Liver (tissue), 8 donors: ENCODE measurements at regions not wholly inside any gene's neighbourhood (a gene's known extent, or its start where the extent isn't known, plus 50 kb on each side); places are given as distances from the start of the nearest gene placed in this dataset.

Source experiments
- DNase-seq: peaks from one replicate; pipeline ENCODE4 v3.0.0-alpha.2; 2017; ENCODE audit warnings: low spot score
- H3K27ac ChIP-seq, 2 donors: one replicate each; pipeline ENCODE4 v1.7.0; 2013; ENCODE audit warnings: inconsistent platforms in 2 of 2, low read length in 2 of 2, control low read depth in 1 of 2, low read depth in 1 of 2, mild to moderate bottlenecking in 1 of 2
- H3K27me3 ChIP-seq, 4 donors: one replicate each; pipeline versions ENCODE4 v1.6.1 to v1.7.0; 2013; ENCODE audit warnings: low read length in 3 of 4, inconsistent platforms in 1 of 4, mild to moderate bottlenecking in 1 of 4, moderate library complexity in 1 of 4; ENCODE audit not compliant: control insufficient read depth in 4 of 4, insufficient read depth in 4 of 4
- H3K36me3 ChIP-seq, 4 donors: one replicate each; pipeline versions ENCODE4 v1.6.1 to v1.7.0; 2013; ENCODE audit warnings: low read length in 3 of 4, mild to moderate bottlenecking in 3 of 4, low read depth in 1 of 4, moderate library complexity in 1 of 4; ENCODE audit not compliant: control insufficient read depth in 4 of 4, insufficient read depth in 3 of 4
- H3K4me1 ChIP-seq, 4 donors: one replicate each; pipeline versions ENCODE4 v1.6.1 to v1.7.0; 2013; ENCODE audit warnings: low read length in 3 of 4, mild to moderate bottlenecking in 3 of 4, moderate library complexity in 1 of 4; ENCODE audit not compliant: control insufficient read depth in 4 of 4, insufficient read depth in 4 of 4
- H3K4me3 ChIP-seq, 3 donors: one replicate each; pipeline versions ENCODE4 v1.6.1 to v1.7.0; 2013; ENCODE audit warnings: low read length in 3 of 3, control low read depth in 1 of 3, low read depth in 1 of 3, mild to moderate bottlenecking in 1 of 3
- H3K9ac ChIP-seq, 2 donors: one replicate each; pipeline ENCODE4 v1.7.0; 2013; ENCODE audit warnings: low read length in 2 of 2, mild to moderate bottlenecking in 2 of 2, moderate library complexity in 2 of 2, control low read depth in 1 of 2, low read depth in 1 of 2
- H3K9me3 ChIP-seq, 4 donors: one replicate each; pipeline versions ENCODE4 v1.6.1 to v1.7.0; 2013; ENCODE audit warnings: low read length in 3 of 4; ENCODE audit not compliant: control insufficient read depth in 4 of 4
- CTCF ChIP-seq: fragments of 150-350 bp; IDR thresholded peaks from 2 replicates; pipeline ENCODE4 v1.5.1; 2017; ENCODE audit warnings: improper control_type of control experiment, low read depth, low read length; ENCODE audit not compliant: missing input control
- EGR1 ChIP-seq, 2 donors: IDR thresholded peaks; 2 replicates each; pipeline ENCODE4 v1.6.1; 2016 to 2018; ENCODE audit warnings: antibody characterized with exemption in 2 of 2, low read depth in 2 of 2
- FOXA1 ChIP-seq: IDR thresholded peaks from 2 replicates; pipeline ENCODE4 v1.6.1; 2016; ENCODE audit warnings: antibody characterized with exemption
- FOXA2 ChIP-seq: IDR thresholded peaks from 2 replicates; pipeline ENCODE4 v1.6.1; 2016; ENCODE audit warnings: antibody characterized with exemption
- GABPA ChIP-seq, 2 donors: IDR thresholded peaks in 1 of 2; conservative IDR thresholded peaks in 1 of 2; 2 replicates each; pipeline ENCODE4 v1.6.1; 2016; ENCODE audit warnings: antibody characterized with exemption in 2 of 2, mild to moderate bottlenecking in 1 of 2, moderate library complexity in 1 of 2
- HNF4A ChIP-seq, 2 donors: conservative IDR thresholded peaks; 2 replicates each; pipeline ENCODE4 v1.6.1; 2016; ENCODE audit warnings: antibody characterized with exemption in 2 of 2, mild to moderate bottlenecking in 2 of 2
- HNF4G ChIP-seq: IDR thresholded peaks from 2 replicates; pipeline ENCODE4 v1.6.1; 2016; ENCODE audit warnings: antibody characterized with exemption
- JUND ChIP-seq, 2 donors: IDR thresholded peaks; 2 replicates each; pipeline ENCODE4 v1.6.1; 2016; ENCODE audit warnings: antibody characterized with exemption in 2 of 2
- NR2F2 ChIP-seq: IDR thresholded peaks from 2 replicates; pipeline ENCODE4 v1.6.1; 2016; ENCODE audit warnings: antibody characterized with exemption
- RAD21 ChIP-seq, 2 donors: IDR thresholded peaks; 2 replicates each; pipeline ENCODE4 v1.6.1; 2016; ENCODE audit warnings: antibody characterized with exemption in 2 of 2, mild to moderate bottlenecking in 2 of 2
- RXRA ChIP-seq, 2 donors: IDR thresholded peaks; 2 replicates each; pipeline ENCODE4 v1.6.1; 2017 to 2018; ENCODE audit warnings: antibody characterized with exemption in 2 of 2, mild to moderate bottlenecking in 1 of 2
- SP1 ChIP-seq: IDR thresholded peaks from 2 replicates; pipeline ENCODE4 v1.6.1; 2018; ENCODE audit warnings: antibody characterized with exemption, mild to moderate bottlenecking
- TAF1 ChIP-seq: conservative IDR thresholded peaks from 2 replicates; pipeline ENCODE4 v1.6.1; 2016; ENCODE audit warnings: antibody characterized with exemption, mild to moderate bottlenecking
- WGBS: extraction: QIAGEN DNeasy Blood & Tissue Kit; methylation state at CpG from one replicate; pipeline ENCODE4 v1.1.7; 2013; 5-methylcytosine and 5-hydroxymethylcytosine counted together
- TF ChIP-seq, protein P1 (sequence below): IDR thresholded peaks from 2 replicates; pipeline ENCODE4 v1.6.1; 2016; ENCODE audit warnings: antibody characterized with exemption, mild to moderate bottlenecking
- TF ChIP-seq, protein P2 (sequence below): IDR thresholded peaks from 2 replicates; pipeline ENCODE4 v1.6.1; 2016; ENCODE audit warnings: antibody characterized with exemption
- TF ChIP-seq, protein P3 (sequence below): IDR thresholded peaks from 2 replicates; pipeline ENCODE4 v1.6.1; 2016; ENCODE audit warnings: antibody characterized with exemption
- TF ChIP-seq, protein P4 (sequence below): IDR thresholded peaks from 2 replicates; pipeline ENCODE4 v1.6.1; 2016; ENCODE audit warnings: antibody characterized with exemption
- donor health status: healthy.
- donor health status: healthy.
- donor health status: healthy.
- donor health status: healthy.
- donor health status: healthy.

- Histone ChIP-seq H3K4me1 (peaks cover 0 to 3% (median 0%) of the 10 kb centered on the region in 4 donors), H3K36me3 (no peaks in the 10 kb centered on the region), H3K4me3 (no peak overlapping the region), H3K9ac (no peak overlapping the region), H3K9me3 (no peaks in the 10 kb centered on the region), H3K27ac (no peak overlapping the region), H3K27me3 (no peaks in the 10 kb centered on the region)
- no peak for DNase-seq
- TF ChIP-seq GABPA (IDR thresholded peaks at IDR 0.05 in 1 of 2, conservative IDR thresholded peaks at IDR 0.05 in 1 of 2) (no peak), SP1 (no peak), RXRA (IDR thresholded peaks at IDR 0.05) (no peak), HNF4A (conservative IDR thresholded peaks at IDR 0.05) (no peak), HNF4G (no peak), NR2F2 (no peak), RAD21 (IDR thresholded peaks at IDR 0.05) (no peak), CTCF (no peak), JUND (IDR thresholded peaks at IDR 0.05) (no peak), TAF1 (no peak), FOXA2 (no peak), EGR1 (IDR thresholded peaks at IDR 0.05; ENCODE audit: low read depth in 2 of 2) (no peak), FOXA1 (no peak)
- TF ChIP-seq, protein P1, sequence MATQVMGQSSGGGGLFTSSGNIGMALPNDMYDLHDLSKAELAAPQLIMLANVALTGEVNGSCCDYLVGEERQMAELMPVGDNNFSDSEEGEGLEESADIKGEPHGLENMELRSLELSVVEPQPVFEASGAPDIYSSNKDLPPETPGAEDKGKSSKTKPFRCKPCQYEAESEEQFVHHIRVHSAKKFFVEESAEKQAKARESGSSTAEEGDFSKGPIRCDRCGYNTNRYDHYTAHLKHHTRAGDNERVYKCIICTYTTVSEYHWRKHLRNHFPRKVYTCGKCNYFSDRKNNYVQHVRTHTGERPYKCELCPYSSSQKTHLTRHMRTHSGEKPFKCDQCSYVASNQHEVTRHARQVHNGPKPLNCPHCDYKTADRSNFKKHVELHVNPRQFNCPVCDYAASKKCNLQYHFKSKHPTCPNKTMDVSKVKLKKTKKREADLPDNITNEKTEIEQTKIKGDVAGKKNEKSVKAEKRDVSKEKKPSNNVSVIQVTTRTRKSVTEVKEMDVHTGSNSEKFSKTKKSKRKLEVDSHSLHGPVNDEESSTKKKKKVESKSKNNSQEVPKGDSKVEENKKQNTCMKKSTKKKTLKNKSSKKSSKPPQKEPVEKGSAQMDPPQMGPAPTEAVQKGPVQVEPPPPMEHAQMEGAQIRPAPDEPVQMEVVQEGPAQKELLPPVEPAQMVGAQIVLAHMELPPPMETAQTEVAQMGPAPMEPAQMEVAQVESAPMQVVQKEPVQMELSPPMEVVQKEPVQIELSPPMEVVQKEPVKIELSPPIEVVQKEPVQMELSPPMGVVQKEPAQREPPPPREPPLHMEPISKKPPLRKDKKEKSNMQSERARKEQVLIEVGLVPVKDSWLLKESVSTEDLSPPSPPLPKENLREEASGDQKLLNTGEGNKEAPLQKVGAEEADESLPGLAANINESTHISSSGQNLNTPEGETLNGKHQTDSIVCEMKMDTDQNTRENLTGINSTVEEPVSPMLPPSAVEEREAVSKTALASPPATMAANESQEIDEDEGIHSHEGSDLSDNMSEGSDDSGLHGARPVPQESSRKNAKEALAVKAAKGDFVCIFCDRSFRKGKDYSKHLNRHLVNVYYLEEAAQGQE, result no peak
- TF ChIP-seq, protein P2, sequence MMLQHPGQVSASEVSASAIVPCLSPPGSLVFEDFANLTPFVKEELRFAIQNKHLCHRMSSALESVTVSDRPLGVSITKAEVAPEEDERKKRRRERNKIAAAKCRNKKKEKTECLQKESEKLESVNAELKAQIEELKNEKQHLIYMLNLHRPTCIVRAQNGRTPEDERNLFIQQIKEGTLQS, result no peak
- TF ChIP-seq, protein P3, sequence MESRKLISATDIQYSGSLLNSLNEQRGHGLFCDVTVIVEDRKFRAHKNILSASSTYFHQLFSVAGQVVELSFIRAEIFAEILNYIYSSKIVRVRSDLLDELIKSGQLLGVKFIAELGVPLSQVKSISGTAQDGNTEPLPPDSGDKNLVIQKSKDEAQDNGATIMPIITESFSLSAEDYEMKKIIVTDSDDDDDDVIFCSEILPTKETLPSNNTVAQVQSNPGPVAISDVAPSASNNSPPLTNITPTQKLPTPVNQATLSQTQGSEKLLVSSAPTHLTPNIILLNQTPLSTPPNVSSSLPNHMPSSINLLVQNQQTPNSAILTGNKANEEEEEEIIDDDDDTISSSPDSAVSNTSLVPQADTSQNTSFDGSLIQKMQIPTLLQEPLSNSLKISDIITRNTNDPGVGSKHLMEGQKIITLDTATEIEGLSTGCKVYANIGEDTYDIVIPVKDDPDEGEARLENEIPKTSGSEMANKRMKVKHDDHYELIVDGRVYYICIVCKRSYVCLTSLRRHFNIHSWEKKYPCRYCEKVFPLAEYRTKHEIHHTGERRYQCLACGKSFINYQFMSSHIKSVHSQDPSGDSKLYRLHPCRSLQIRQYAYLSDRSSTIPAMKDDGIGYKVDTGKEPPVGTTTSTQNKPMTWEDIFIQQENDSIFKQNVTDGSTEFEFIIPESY, result no peak
- TF ChIP-seq, protein P4, sequence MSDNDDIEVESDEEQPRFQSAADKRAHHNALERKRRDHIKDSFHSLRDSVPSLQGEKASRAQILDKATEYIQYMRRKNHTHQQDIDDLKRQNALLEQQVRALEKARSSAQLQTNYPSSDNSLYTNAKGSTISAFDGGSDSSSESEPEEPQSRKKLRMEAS, result no peak
- WGBS, result 30% methylated on average over 1 of the region's 1 CpG
Measured at GRCh38 chr4:104772849-104773248, 278.2 kb upstream of the CXXC4 start.
